Fibroblast of lung (primary cell): ENCODE measurements at regions not wholly inside any gene's neighbourhood (a gene's known extent, or its start where the extent isn't known, plus 50 kb on each side); places are given as distances from the start of the nearest gene placed in this dataset.

Experiments used
- DNase-seq, 2 donors: peaks; one replicate each; pipeline versions ENCODE4 v3.0.0 to v3.0.0-alpha.2; 2010; ENCODE audit warnings: low read depth in 2 of 2
- H2AFZ ChIP-seq: 2 replicates; pipeline ENCODE4 v1.5.1; 2012; ENCODE audit warnings: low read length, control low read depth, inconsistent platforms
- H3K27ac ChIP-seq: 2 replicates; pipeline ENCODE4 v1.5.1; 2011; ENCODE audit warnings: low read length, control low read depth; ENCODE audit not compliant: insufficient read depth
- H3K27me3 ChIP-seq: 2 replicates; pipeline ENCODE4 v1.5.1; 2011; ENCODE audit warnings: mild to moderate bottlenecking, low read length; ENCODE audit not compliant: control insufficient read depth, insufficient read depth
- H3K36me3 ChIP-seq: 2 replicates; pipeline ENCODE4 v1.5.1; 2011; ENCODE audit warnings: low read length; ENCODE audit not compliant: control insufficient read depth, insufficient read depth
- H3K4me1 ChIP-seq: 2 replicates; pipeline ENCODE4 v1.5.1; 2011; ENCODE audit warnings: low read length; ENCODE audit not compliant: control insufficient read depth, insufficient read depth; ENCODE audit errors: extremely low read depth
- H3K4me2 ChIP-seq: 2 replicates; pipeline ENCODE4 v1.5.1; 2011; ENCODE audit warnings: low read length, control low read depth; ENCODE audit not compliant: insufficient read depth; ENCODE audit errors: extremely low read depth
- H3K4me3 ChIP-seq, 4 experiments: fragments of 200-600 bp in 1 of 4; sonication (generic) in 1 of 4; replicated peaks in 1 of 4; 2 replicates each; pipeline ENCODE4 v1.5.1; 2011 to 2016; ENCODE audit warnings: low read length in 4 of 4, low read depth in 3 of 4, mild to moderate bottlenecking in 3 of 4, control low read depth in 2 of 4, inconsistent platforms in 1 of 4, mixed read lengths in 1 of 4; ENCODE audit not compliant: insufficient read depth in 1 of 4; ENCODE audit errors: control extremely low read depth in 1 of 4
- H3K79me2 ChIP-seq: 2 replicates; pipeline ENCODE4 v1.5.1; 2012; ENCODE audit warnings: mild to moderate bottlenecking, low read length, inconsistent platforms; ENCODE audit not compliant: control insufficient read depth, insufficient read depth
- H3K9ac ChIP-seq: 2 replicates; pipeline ENCODE4 v1.5.1; 2011; ENCODE audit warnings: mild to moderate bottlenecking, low read length, control low read depth; ENCODE audit not compliant: insufficient read depth
- H3K9me3 ChIP-seq: 2 replicates; pipeline ENCODE4 v1.5.1; 2012; ENCODE audit warnings: low read depth, low read length; ENCODE audit not compliant: control insufficient read depth, insufficient read depth
- H4K20me1 ChIP-seq: 2 replicates; pipeline ENCODE4 v1.5.1; 2011; ENCODE audit warnings: low read length; ENCODE audit not compliant: control insufficient read depth, insufficient read depth; ENCODE audit errors: extremely low read depth
- EZH2 ChIP-seq: IDR thresholded peaks from 2 replicates; pipeline ENCODE4 v1.5.1; 2012; ENCODE audit warnings: low read length, control low read depth, mild to moderate bottlenecking; ENCODE audit errors: missing control alignments
- TF ChIP-seq, protein P1 (sequence below), 2 donors: IDR thresholded peaks in 1 of 2; conservative IDR thresholded peaks in 1 of 2; 1 replicate in 1 of 2; 2 replicates in 1 of 2; pipeline ENCODE4 v1.5.1; 2011 to 2012; ENCODE audit warnings: low read length in 2 of 2, control low read depth in 1 of 2, inconsistent platforms in 1 of 2, low read depth in 1 of 2, mild to moderate bottlenecking in 1 of 2

DNA sequence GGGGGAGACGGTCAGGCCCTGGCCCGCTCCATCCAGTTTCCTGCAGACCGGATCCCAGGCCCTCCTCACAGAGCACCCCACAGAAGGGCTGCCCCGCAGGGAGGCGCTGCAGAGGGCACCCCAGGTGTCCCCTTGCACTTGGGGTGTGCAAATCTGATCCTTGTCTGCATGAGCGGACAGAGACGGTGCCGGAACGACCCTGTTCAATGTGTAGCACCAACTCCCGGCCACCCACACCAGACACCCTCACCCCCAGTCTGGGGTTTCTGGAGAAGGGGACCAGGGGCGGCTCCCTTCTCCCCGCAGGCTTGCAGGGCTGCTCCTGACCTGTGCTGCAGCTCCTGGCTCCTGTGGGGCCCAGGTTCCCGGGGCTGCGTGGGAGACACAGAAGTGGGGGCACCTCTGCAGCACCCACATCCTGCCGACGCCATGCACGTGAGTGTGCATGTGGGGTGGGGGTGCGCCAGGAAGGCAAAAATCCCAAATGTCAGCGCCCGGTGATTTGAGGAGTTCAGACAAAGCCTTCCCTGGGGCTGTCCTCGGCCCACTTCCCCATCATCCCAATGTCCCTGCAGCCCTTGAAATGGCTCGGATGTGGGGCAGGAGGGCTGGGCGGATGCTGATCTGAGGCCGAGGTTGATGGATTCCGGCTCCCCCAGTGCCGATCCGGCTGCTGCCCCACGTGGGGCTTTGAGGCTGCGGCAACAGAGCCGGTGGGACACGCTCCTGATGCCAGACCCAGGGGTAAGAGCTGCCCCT, 85.3 kb upstream of the BHLHE23 start:
- H2AFZ ChIP-seq = no peak overlapping the region
- H3K27me3 ChIP-seq = no peaks in the 10 kb centered on the region
- H3K36me3 ChIP-seq = no peaks in the 10 kb centered on the region
- no peak overlapping the region for H3K9ac ChIP-seq
- TF ChIP-seq, protein P1, sequence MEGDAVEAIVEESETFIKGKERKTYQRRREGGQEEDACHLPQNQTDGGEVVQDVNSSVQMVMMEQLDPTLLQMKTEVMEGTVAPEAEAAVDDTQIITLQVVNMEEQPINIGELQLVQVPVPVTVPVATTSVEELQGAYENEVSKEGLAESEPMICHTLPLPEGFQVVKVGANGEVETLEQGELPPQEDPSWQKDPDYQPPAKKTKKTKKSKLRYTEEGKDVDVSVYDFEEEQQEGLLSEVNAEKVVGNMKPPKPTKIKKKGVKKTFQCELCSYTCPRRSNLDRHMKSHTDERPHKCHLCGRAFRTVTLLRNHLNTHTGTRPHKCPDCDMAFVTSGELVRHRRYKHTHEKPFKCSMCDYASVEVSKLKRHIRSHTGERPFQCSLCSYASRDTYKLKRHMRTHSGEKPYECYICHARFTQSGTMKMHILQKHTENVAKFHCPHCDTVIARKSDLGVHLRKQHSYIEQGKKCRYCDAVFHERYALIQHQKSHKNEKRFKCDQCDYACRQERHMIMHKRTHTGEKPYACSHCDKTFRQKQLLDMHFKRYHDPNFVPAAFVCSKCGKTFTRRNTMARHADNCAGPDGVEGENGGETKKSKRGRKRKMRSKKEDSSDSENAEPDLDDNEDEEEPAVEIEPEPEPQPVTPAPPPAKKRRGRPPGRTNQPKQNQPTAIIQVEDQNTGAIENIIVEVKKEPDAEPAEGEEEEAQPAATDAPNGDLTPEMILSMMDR (conservative IDR thresholded peaks at IDR 0.05 in 1 of 2, IDR thresholded peaks at IDR 0.05 in 1 of 2; ENCODE audit: low read depth in 1 of 2, low read length in 2 of 2) = no peak
- TF ChIP-seq EZH2 = no peak
- DNase-seq = no peak
- no peak overlapping the region for H3K4me3 ChIP-seq
- no peaks in the 10 kb centered on the region for H3K79me2 ChIP-seq
- no peak overlapping the region for H3K27ac ChIP-seq
- no peaks in the 10 kb centered on the region for H3K9me3 ChIP-seq
- no peaks in the 10 kb centered on the region for H4K20me1 ChIP-seq
- no peak overlapping the region for H3K4me2 ChIP-seq
- no peaks in the 10 kb centered on the region for H3K4me1 ChIP-seq

DNA sequence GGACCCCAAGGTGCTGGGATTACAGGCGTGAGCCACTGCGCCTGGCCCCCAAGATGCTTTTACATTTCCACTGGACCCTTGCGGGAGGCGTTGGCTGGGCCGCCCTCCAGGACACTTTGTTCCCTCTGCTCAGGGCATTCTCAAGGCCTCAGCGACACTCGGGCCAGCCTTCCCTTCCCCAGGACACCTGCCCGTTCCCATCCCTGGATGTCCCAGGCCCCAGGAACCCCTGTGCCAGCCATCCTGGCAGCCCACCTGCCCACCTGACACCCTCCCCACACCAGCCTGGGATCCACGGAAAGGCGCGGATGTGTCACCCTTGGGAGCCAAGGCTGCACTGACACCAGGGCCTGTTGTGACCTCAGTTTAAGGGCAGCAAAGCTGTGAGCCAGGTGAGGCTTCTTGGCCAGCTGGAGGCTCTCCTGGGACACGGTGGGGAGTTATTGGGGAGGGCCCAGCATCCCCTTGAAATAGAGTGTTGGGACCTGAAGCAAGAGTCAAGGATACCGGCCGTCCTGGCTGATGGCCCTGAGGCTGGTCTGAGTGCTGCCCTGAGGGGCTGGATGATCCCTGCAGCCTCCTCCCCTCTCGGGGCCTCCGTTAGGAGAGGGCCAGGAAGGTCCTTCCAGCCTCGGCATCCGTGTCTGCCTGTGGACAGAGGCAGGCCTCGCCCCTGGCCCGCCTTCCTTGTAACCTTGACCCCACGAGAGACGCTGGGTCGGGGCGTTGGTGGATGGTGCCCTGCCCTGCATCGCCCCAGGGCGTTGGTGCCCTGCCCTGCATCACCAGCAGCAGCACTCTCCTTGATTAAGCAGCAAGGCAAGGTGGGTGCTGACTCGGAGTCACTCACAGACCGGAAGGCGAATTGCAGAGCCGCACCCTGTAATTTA, 84.2 kb upstream of the BHLHE23 start:
- Histone ChIP-seq H3K4me3 (no peak overlapping the region), H3K79me2 (no peaks in the 10 kb centered on the region), H4K20me1 (no peaks in the 10 kb centered on the region), H3K36me3 (no peaks in the 10 kb centered on the region), H3K27ac (no peak overlapping the region), H2AFZ (no peak overlapping the region), H3K4me2 (no peak overlapping the region), H3K9ac (no peak overlapping the region), H3K27me3 (no peaks in the 10 kb centered on the region), H3K9me3 (no peaks in the 10 kb centered on the region), H3K4me1 (no peaks in the 10 kb centered on the region)
- TF ChIP-seq EZH2 = no peak
- TF ChIP-seq, protein P1 (conservative IDR thresholded peaks at IDR 0.05 in 1 of 2, IDR thresholded peaks at IDR 0.05 in 1 of 2; ENCODE audit: low read depth in 1 of 2, low read length in 2 of 2) = no peak
- DNase-seq = no peak

DNA sequence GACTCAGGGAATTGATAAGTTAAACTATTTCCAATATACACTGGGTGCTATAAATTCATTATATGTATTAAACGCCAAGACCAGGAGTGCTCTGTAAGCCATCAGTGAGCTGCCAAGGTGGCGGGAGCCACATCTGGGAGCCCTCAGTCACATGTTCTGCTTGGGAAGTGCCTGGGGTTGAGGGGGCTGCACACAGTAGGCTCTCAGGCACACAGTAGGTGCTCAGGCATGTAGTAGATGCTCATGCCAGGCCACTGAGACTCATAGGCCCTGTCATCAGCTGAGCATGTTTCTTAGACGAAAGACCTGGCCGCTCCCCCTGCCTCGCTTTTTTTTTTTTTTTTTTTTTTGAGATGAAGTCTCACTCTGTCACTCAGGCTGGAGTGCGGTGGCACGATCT, 83.3 kb upstream of the BHLHE23 start:
- Histone ChIP-seq H3K4me1 (no peaks in the 10 kb centered on the region), H4K20me1 (no peaks in the 10 kb centered on the region)

More for the DNA sequence above, 83.3 kb upstream of the BHLHE23 start:
- H3K27me3 ChIP-seq = no peaks in the 10 kb centered on the region
- TF ChIP-seq EZH2 = no peak
- TF ChIP-seq, protein P1 (conservative IDR thresholded peaks at IDR 0.05 in 1 of 2, IDR thresholded peaks at IDR 0.05 in 1 of 2; ENCODE audit: low read depth in 1 of 2, low read length in 2 of 2) = no peak
- no peaks in the 10 kb centered on the region for H3K79me2 ChIP-seq
- no peak overlapping the region for H3K9ac ChIP-seq
- DNase-seq = no peak
- no peak overlapping the region for H3K4me2 ChIP-seq
- no peak overlapping the region for H3K27ac ChIP-seq
- no peaks in the 10 kb centered on the region for H3K36me3 ChIP-seq
- no peak overlapping the region for H3K4me3 ChIP-seq
- no peaks in the 10 kb centered on the region for H3K9me3 ChIP-seq
- H2AFZ ChIP-seq = no peak overlapping the region
